SK-N-SH treated with all-trans-retinoic acid at 6 μM for 48 hours (cell line): ENCODE measurements at regions not wholly inside any gene's neighbourhood (a gene's known extent, or its start where the extent isn't known, plus 50 kb on each side); places are given as distances from the start of the nearest gene placed in this dataset.

Experiments used
- BACH2 ChIP-seq: fragments of 250-450 bp; sonication (Bioruptor Pico); IDR thresholded peaks from 2 replicates; pipeline ENCODE4 v1.9.0; 2021; ENCODE audit warnings: mild to moderate bottlenecking, borderline replicate concordance
- GLIS3 ChIP-seq: fragments of 250-450 bp; sonication (Bioruptor Pico); IDR thresholded peaks from 2 replicates; pipeline ENCODE4 v1.5.0; 2020; ENCODE audit warnings: mild to moderate bottlenecking, moderate library complexity
- ISL1 ChIP-seq: fragments of 250-450 bp; sonication (Bioruptor Pico); IDR thresholded peaks from 2 replicates; pipeline ENCODE4 v2.1.2; 2022; ENCODE audit warnings: mild to moderate bottlenecking, moderate library complexity
- PPARA ChIP-seq: fragments of 250-450 bp; sonication (Bioruptor Pico); IDR thresholded peaks from 2 replicates; pipeline ENCODE4 v1.5.0; 2020; ENCODE audit warnings: mild to moderate bottlenecking, borderline replicate concordance
- SNAI2 ChIP-seq: fragments of 250-450 bp; sonication (Bioruptor Pico); IDR thresholded peaks from 2 replicates; pipeline ENCODE4 v1.5.0; 2020; ENCODE audit warnings: mild to moderate bottlenecking, moderate library complexity
- TCF4 ChIP-seq: fragments of 250-450 bp; sonication (Bioruptor Pico); IDR thresholded peaks from 2 replicates; pipeline ENCODE4 v1.8.0; 2021; ENCODE audit warnings: mild to moderate bottlenecking, moderate library complexity, borderline replicate concordance
- TOX ChIP-seq: fragments of 250-450 bp; sonication (Bioruptor Pico); IDR thresholded peaks from 2 replicates; pipeline ENCODE4 v1.8.0; 2021; ENCODE audit warnings: mild to moderate bottlenecking, moderate library complexity, borderline replicate concordance
- ZFP3 ChIP-seq: fragments of 250-450 bp; sonication (Bioruptor Pico); IDR thresholded peaks from 2 replicates; pipeline ENCODE4 v1.5.0; 2020; ENCODE audit warnings: mild to moderate bottlenecking, moderate library complexity
- ZNF8 ChIP-seq: fragments of 450-650 bp; formaldehyde crosslinking; IDR thresholded peaks from 2 replicates; pipeline ENCODE4 v1.5.0; 2020; ENCODE audit warnings: mild to moderate bottlenecking, moderate library complexity
- TF ChIP-seq, protein P1 (sequence below): fragments of 250-450 bp; sonication (Bioruptor Pico); IDR thresholded peaks from 2 replicates; pipeline ENCODE4 v1.8.0; 2021; ENCODE audit warnings: low read depth, mild to moderate bottlenecking, moderate library complexity, borderline replicate concordance
- TF ChIP-seq, protein P2 (sequence below): fragments of 250-450 bp; sonication (Bioruptor Pico); IDR thresholded peaks from 2 replicates; pipeline ENCODE4 v1.8.0; 2020; ENCODE audit warnings: mild to moderate bottlenecking, moderate library complexity, borderline replicate concordance

DNA sequence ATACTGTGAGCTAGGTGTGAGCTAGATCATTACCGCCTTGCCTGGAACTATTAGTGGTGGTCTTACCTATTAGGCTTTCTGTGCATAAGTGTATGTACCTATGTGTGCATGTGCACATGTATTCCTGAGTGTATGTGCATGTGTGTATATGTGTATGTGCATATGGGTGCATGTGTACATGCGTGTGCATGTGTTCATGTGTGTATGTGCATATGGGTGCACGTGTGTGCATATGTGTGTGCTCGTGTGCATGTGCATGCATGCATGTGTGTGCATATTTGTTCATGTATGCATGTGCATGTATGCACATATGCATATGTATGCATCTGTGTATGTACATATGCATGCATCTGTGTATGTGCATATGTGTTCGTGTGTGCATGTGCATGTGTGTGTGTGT lies 508.3 kb upstream of the ADARB2 start:
- TF ChIP-seq, protein P1, sequence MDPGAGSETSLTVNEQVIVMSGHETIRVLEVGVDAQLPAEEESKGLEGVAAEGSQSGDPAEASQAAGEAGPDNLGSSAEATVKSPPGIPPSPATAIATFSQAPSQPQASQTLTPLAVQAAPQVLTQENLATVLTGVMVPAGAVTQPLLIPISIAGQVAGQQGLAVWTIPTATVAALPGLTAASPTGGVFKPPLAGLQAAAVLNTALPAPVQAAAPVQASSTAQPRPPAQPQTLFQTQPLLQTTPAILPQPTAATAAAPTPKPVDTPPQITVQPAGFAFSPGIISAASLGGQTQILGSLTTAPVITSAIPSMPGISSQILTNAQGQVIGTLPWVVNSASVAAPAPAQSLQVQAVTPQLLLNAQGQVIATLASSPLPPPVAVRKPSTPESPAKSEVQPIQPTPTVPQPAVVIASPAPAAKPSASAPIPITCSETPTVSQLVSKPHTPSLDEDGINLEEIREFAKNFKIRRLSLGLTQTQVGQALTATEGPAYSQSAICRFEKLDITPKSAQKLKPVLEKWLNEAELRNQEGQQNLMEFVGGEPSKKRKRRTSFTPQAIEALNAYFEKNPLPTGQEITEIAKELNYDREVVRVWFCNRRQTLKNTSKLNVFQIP (CRISPR knock-in tag): no peak
- TF ChIP-seq, protein P2, sequence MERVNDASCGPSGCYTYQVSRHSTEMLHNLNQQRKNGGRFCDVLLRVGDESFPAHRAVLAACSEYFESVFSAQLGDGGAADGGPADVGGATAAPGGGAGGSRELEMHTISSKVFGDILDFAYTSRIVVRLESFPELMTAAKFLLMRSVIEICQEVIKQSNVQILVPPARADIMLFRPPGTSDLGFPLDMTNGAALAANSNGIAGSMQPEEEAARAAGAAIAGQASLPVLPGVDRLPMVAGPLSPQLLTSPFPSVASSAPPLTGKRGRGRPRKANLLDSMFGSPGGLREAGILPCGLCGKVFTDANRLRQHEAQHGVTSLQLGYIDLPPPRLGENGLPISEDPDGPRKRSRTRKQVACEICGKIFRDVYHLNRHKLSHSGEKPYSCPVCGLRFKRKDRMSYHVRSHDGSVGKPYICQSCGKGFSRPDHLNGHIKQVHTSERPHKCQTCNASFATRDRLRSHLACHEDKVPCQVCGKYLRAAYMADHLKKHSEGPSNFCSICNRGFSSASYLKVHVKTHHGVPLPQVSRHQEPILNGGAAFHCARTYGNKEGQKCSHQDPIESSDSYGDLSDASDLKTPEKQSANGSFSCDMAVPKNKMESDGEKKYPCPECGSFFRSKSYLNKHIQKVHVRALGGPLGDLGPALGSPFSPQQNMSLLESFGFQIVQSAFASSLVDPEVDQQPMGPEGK: no peak
- TF ChIP-seq PPARA (CRISPR knock-in tag) (no peak), GLIS3 (CRISPR knock-in tag) (no peak), TCF4 (CRISPR knock-in tag) (no peak), ZFP3 (CRISPR knock-in tag) (no peak), TOX (no peak), BACH2 (CRISPR knock-in tag) (no peak), SNAI2 (CRISPR knock-in tag) (no peak), ZNF8 (CRISPR knock-in tag) (no peak), ISL1 (CRISPR knock-in tag) (no peak)
